Endothelial cell of umbilical vein (primary cell): ENCODE measurements at regions not wholly inside any gene's neighbourhood (a gene's known extent, or its start where the extent isn't known, plus 50 kb on each side); places are given as distances from the start of the nearest gene placed in this dataset.

ENCODE experiments used
- BruUV-seq: library from RNA; stranded (reverse); fragments of 400-500 nt; replicated peaks from 2 replicates; lab custom pipeline; 2021; lab: Mats Ljungman, UMichigan
- CTCF ChIA-PET: fragments of 300-600, 350-600 bp; sonication (Branson Sonifier 250); formaldehyde crosslinking; loops from one replicate; lab custom pipeline; 2021; ENCODE audit warnings: antibody characterized with exemption, inconsistent platforms; lab: Charles Lee
- POLR2A ChIA-PET: fragments of 300-600, 350-600 bp; sonication (Branson Sonifier 250); formaldehyde crosslinking; loops from one replicate; lab custom pipeline; 2021; ENCODE audit warnings: antibody characterized with exemption, inconsistent platforms; lab: Charles Lee
- DNase-seq: peaks from one replicate; pipeline ENCODE4 v3.0.0-alpha.2; 2011; ENCODE audit warnings: low read depth, low spot score
- FAIRE-seq: peaks from 2 replicates; lab custom pipeline; 2011; peaks lifted over from hg19 to GRCh38; lab: Jason Lieb, UNC
- H2AFZ ChIP-seq: 2 replicates; pipeline ENCODE4 v1.6.0; 2012; ENCODE audit warnings: low read depth, low read length, control low read depth, inconsistent platforms
- H3K27ac ChIP-seq: 2 replicates; pipeline ENCODE4 v1.5.1; 2011; ENCODE audit warnings: low read depth, mild to moderate bottlenecking, control low read depth, low read length, moderate library complexity; ENCODE audit not compliant: insufficient read depth
- H3K27me3 ChIP-seq, 2 experiments: 2 replicates each; pipeline versions ENCODE4 v1.6.0 to v1.6.1; 2011; ENCODE audit warnings: low read length in 2 of 2, mixed read lengths in 1 of 2; ENCODE audit not compliant: control insufficient read depth in 2 of 2, insufficient read depth in 2 of 2
- H3K36me3 ChIP-seq, 2 experiments: 2 replicates in 1 of 2; 3 replicates in 1 of 2; pipeline ENCODE4 v1.5.1; 2011; ENCODE audit warnings: low read length in 2 of 2, mild to moderate bottlenecking in 1 of 2, moderate library complexity in 1 of 2; ENCODE audit not compliant: control insufficient read depth in 2 of 2, insufficient read depth in 2 of 2; ENCODE audit errors: extremely low read depth in 1 of 2
- H3K4me1 ChIP-seq: 3 replicates; pipeline ENCODE4 v1.5.1; 2011; ENCODE audit warnings: mild to moderate bottlenecking, low read length; ENCODE audit not compliant: control insufficient read depth, insufficient read depth; ENCODE audit errors: extremely low read depth
- H3K4me2 ChIP-seq: 2 replicates; pipeline ENCODE4 v1.6.1; 2011; ENCODE audit warnings: low read length, control low read depth, mixed read lengths; ENCODE audit not compliant: insufficient read depth
- H3K4me3 ChIP-seq, 3 experiments: fragments of 200-600 bp in 1 of 3; sonication (generic), shearing (Covaris generic) in 1 of 3; replicated peaks in 1 of 3; 2 replicates each; pipeline ENCODE4 v1.5.1; 2011 to 2016; ENCODE audit warnings: control low read depth in 3 of 3, low read length in 3 of 3, mild to moderate bottlenecking in 2 of 3, inconsistent platforms in 1 of 3, low read depth in 1 of 3, moderate library complexity in 1 of 3; ENCODE audit not compliant: insufficient read depth in 1 of 3
- H3K79me2 ChIP-seq: 2 replicates; pipeline ENCODE4 v1.6.0; 2012; ENCODE audit warnings: low read length, inconsistent platforms; ENCODE audit not compliant: control insufficient read depth, insufficient read depth
- H3K9ac ChIP-seq: replicated peaks from 2 replicates; pipeline ENCODE3; 2011; ENCODE audit warnings: low read length, control low read depth; ENCODE audit not compliant: insufficient read depth; ENCODE audit errors: extremely low read depth
- H3K9me1 ChIP-seq: replicated peaks from 3 replicates; pipeline ENCODE4 v1.6.0; 2011; ENCODE audit warnings: mild to moderate bottlenecking, low read length; ENCODE audit not compliant: control insufficient read depth, insufficient read depth; ENCODE audit errors: extremely low read depth
- H3K9me3 ChIP-seq: replicated peaks from 2 replicates; pipeline ENCODE4 v1.5.1; 2012; ENCODE audit warnings: low read length, inconsistent platforms; ENCODE audit not compliant: control insufficient read depth, insufficient read depth
- H4K20me1 ChIP-seq: replicated peaks from 2 replicates; pipeline ENCODE3; 2011; ENCODE audit warnings: mild to moderate bottlenecking, low read length; ENCODE audit not compliant: control insufficient read depth, insufficient read depth; ENCODE audit errors: extremely low read depth
- EZH2 ChIP-seq: IDR thresholded peaks from 2 replicates; pipeline ENCODE4 v1.6.1; 2012; ENCODE audit warnings: borderline replicate concordance, low read depth, mild to moderate bottlenecking, moderate library complexity, low read length, inconsistent platforms; ENCODE audit not compliant: severe bottlenecking
- FOS ChIP-seq: IDR thresholded peaks from 2 replicates; pipeline ENCODE4 v1.6.1; 2011; ENCODE audit warnings: mild to moderate bottlenecking, low read length, moderate library complexity, borderline replicate concordance; ENCODE audit not compliant: insufficient read depth
- GATA2 ChIP-seq: IDR thresholded peaks from 2 replicates; pipeline ENCODE4 v1.7.0; 2011; ENCODE audit warnings: low read depth, mild to moderate bottlenecking, moderate library complexity, mixed read lengths, low read length; ENCODE audit not compliant: insufficient read length, insufficient read depth
- JUN ChIP-seq: IDR thresholded peaks from 2 replicates; pipeline ENCODE4 v1.6.1; 2011; ENCODE audit warnings: borderline replicate concordance, low read depth; ENCODE audit not compliant: insufficient read length, insufficient read depth
- MYC ChIP-seq: IDR thresholded peaks from one replicate; pipeline ENCODE4 v1.6.1; 2011; ENCODE audit warnings: mild to moderate bottlenecking, low read depth, low read length
- POLR2A ChIP-seq: IDR thresholded peaks from 2 replicates; pipeline ENCODE4 v1.6.1; 2012; ENCODE audit warnings: low read depth, mild to moderate bottlenecking, control low read depth, low read length
- POLR2AphosphoS5 ChIP-seq: IDR thresholded peaks from 2 replicates; pipeline ENCODE4 v1.6.1; 2012; ENCODE audit warnings: low read depth, mild to moderate bottlenecking, control low read depth, low read length, moderate library complexity; ENCODE audit not compliant: insufficient read depth
- dilution Hi-C: fragments of 300-500 bp; cut with MboI; formaldehyde crosslinking; loops from one replicate; pipeline ENCODE4 v1.15.0; 2019; ENCODE audit warnings: low sequenced_read_pairs; ENCODE audit not compliant: extremely low pct_ligation_motif_present
- intact Hi-C: fragments of 100-400 bp; cut with micrococcal nuclease; formaldehyde crosslinking; loops from one replicate; pipeline ENCODE4 v1.10.0; 2022
- TF ChIP-seq, protein P1 (sequence below): IDR thresholded peaks from 2 replicates; pipeline ENCODE4 v1.6.1; 2011; ENCODE audit not compliant: insufficient read depth, insufficient read length
- TF ChIP-seq, protein P2 (sequence below), 2 donors: IDR thresholded peaks; 1 replicate in 1 of 2; 2 replicates in 1 of 2; pipeline ENCODE4 v1.5.1; 2011; ENCODE audit warnings: low read length in 2 of 2, mild to moderate bottlenecking in 2 of 2, moderate library complexity in 2 of 2, control low read depth in 1 of 2, inconsistent platforms in 1 of 2, low read depth in 1 of 2; ENCODE audit not compliant: insufficient read depth in 1 of 2; ENCODE audit errors: extremely low read depth in 1 of 2

DNA sequence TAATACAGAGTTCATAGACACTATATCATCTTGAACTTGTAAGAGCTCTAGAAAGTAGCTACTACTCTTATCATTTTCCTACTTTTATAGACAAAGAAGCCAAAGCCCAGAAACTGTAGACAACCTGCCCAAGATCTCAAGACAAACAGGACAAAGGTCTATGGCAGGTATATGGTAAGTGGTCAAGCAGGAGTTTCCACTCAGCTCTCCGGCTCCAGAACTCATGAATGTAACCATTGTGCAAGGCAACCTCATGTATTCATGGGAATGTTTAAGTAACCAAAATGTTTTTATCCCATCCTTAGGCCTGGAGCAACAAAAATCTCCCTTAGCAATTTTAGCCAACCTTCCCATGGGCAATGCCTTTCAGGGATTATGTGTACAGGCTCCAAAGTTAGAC is 163.4 kb upstream of the PUM3 start:
- BruUV-seq, result no TSS peak
- intact Hi-C loops (no loop called here), dilution Hi-C loops (no loop called here)
- ChIA-PET CTCF (no interaction called here), POLR2A (no interaction called here)
- Histone ChIP-seq H3K9me3 (no peaks in the 10 kb centered on the region), H3K4me3 (no peak overlapping the region), H3K27ac (no peak overlapping the region), H3K36me3 (no peaks in the 10 kb centered on the region), H3K9me1 (no peaks in the 10 kb centered on the region), H3K79me2 (no peaks in the 10 kb centered on the region), H3K4me2 (no peak overlapping the region), H3K27me3 (no peaks in the 10 kb centered on the region), H2AFZ (no peak overlapping the region), H4K20me1 (no peaks in the 10 kb centered on the region), H3K9ac (no peak overlapping the region), H3K4me1 (no peaks in the 10 kb centered on the region)
- TF ChIP-seq POLR2A (no peak), MYC (no peak), EZH2 (no peak), GATA2 (no peak), JUN (no peak), POLR2AphosphoS5 (no peak), FOS (no peak)
- TF ChIP-seq, protein P1, sequence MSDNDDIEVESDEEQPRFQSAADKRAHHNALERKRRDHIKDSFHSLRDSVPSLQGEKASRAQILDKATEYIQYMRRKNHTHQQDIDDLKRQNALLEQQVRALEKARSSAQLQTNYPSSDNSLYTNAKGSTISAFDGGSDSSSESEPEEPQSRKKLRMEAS, result no peak
- TF ChIP-seq, protein P2, sequence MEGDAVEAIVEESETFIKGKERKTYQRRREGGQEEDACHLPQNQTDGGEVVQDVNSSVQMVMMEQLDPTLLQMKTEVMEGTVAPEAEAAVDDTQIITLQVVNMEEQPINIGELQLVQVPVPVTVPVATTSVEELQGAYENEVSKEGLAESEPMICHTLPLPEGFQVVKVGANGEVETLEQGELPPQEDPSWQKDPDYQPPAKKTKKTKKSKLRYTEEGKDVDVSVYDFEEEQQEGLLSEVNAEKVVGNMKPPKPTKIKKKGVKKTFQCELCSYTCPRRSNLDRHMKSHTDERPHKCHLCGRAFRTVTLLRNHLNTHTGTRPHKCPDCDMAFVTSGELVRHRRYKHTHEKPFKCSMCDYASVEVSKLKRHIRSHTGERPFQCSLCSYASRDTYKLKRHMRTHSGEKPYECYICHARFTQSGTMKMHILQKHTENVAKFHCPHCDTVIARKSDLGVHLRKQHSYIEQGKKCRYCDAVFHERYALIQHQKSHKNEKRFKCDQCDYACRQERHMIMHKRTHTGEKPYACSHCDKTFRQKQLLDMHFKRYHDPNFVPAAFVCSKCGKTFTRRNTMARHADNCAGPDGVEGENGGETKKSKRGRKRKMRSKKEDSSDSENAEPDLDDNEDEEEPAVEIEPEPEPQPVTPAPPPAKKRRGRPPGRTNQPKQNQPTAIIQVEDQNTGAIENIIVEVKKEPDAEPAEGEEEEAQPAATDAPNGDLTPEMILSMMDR (IDR thresholded peaks at IDR 0.05; ENCODE audit: extremely low read depth in 1 of 2, insufficient read depth in 1 of 2, low read depth in 1 of 2, low read length in 2 of 2), result no peak
- FAIRE-seq (no peak), DNase-seq (no peak)
